ENCODE measurements at regions not wholly inside any gene's neighbourhood (a gene's known extent, or its start where the extent isn't known, plus 50 kb on each side); places are given as distances from the start of the nearest gene placed in this dataset.

DNA sequence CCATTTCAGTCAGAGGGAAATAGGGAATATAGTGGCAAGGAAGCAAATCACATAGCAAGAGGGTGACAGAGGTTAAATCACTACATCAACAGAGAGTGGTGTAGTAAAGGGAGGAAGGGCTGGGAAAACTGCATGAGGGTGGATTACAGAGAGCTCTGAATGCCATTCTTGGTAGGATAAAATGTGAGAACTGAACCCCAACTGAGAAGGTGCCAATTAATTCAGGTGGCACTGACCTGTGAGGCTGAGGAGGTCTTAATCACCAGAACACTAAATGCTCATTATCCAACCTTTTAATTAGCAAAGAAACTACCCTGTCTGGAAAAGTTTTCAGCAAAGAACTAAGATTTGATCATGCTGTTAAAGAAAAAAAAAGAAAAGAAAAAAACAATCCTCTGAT lies 202.7 kb downstream of the LRRN1 start:
- TF ChIP-seq EZH2 (IDR thresholded peaks at IDR 0.05; ENCODE audit: insufficient read depth, poor library complexity, severe bottlenecking) (no peak), EZH2phosphoT487 (IDR thresholded peaks at IDR 0.05; ENCODE audit: insufficient read depth, low read depth) (no peak)

All from GM23248 (cell line).